DOHH2 (cell line): ENCODE measurements at regions not wholly inside any gene's neighbourhood (a gene's known extent, or its start where the extent isn't known, plus 50 kb on each side); places are given as distances from the start of the nearest gene placed in this dataset.

Source experiments
- CTCF ChIP-seq: fragments of 200-600 bp; sonication (generic); IDR thresholded peaks from one replicate; pipeline ENCODE4 v1.5.1; 2014; ENCODE audit warnings: antibody characterized with exemption, mild to moderate bottlenecking, low read depth, low read length; ENCODE audit not compliant: poor library complexity, severe bottlenecking
- EZH2phosphoT487 ChIP-seq: fragments of 200-600 bp; sonication (generic); IDR thresholded peaks from 2 replicates; pipeline ENCODE4 v1.6.1; 2017; ENCODE audit warnings: borderline replicate concordance, mild to moderate bottlenecking, antibody characterized with exemption, low read length, moderate library complexity, mixed read lengths

- no peak for TF ChIP-seq CTCF
- TF ChIP-seq EZH2phosphoT487 = no peak
Measured at GRCh38 chr9:3662671-3663070, 136.9 kb upstream of the RFX3 start.
